Muscle layer of colon (tissue), 2 donors: ENCODE measurements at regions not wholly inside any gene's neighbourhood (a gene's known extent, or its start where the extent isn't known, plus 50 kb on each side); places are given as distances from the start of the nearest gene placed in this dataset.

Experiments
- H3K27ac ChIP-seq: one replicate; pipeline ENCODE4 v1.7.0; 2013; ENCODE audit warnings: low read depth, mild to moderate bottlenecking, low read length, moderate library complexity
- H3K27me3 ChIP-seq, 2 donors: one replicate each; pipeline ENCODE4 v1.7.0; 2013; ENCODE audit warnings: low read length in 2 of 2, mild to moderate bottlenecking in 2 of 2; ENCODE audit not compliant: insufficient read depth in 2 of 2, control insufficient read depth in 1 of 2
- H3K36me3 ChIP-seq: one replicate; pipeline ENCODE4 v1.7.0; 2013; ENCODE audit warnings: mild to moderate bottlenecking, low read length; ENCODE audit not compliant: insufficient read depth
- H3K4me1 ChIP-seq: one replicate; pipeline ENCODE4 v1.7.0; 2013; ENCODE audit warnings: mild to moderate bottlenecking, low read length; ENCODE audit not compliant: insufficient read depth
- H3K4me3 ChIP-seq, 2 donors: one replicate each; pipeline ENCODE4 v1.7.0; 2013; ENCODE audit warnings: low read length in 2 of 2, low read depth in 1 of 2, mild to moderate bottlenecking in 1 of 2, moderate library complexity in 1 of 2
- H3K9ac ChIP-seq: one replicate; pipeline ENCODE4 v1.7.0; 2013; ENCODE audit warnings: low read length
- H3K9me3 ChIP-seq: one replicate; pipeline ENCODE4 v1.7.0; 2013; ENCODE audit warnings: mild to moderate bottlenecking, low read length
- donor health status: abdominal sarcoma.
- donor health status: Adenocarcinoma of cecum.

- Histone ChIP-seq H3K4me1 (no peaks in the 10 kb centered on the region), H3K9ac (no peak overlapping the region), H3K4me3 (no peak overlapping the region), H3K27me3 (no peaks in the 10 kb centered on the region), H3K9me3 (no peaks in the 10 kb centered on the region), H3K36me3 (no peaks in the 10 kb centered on the region), H3K27ac (no peak overlapping the region)
Observed at GRCh38 chr2:176646033-176646615, 376.9 kb downstream of the MTX2 start.

DNA sequence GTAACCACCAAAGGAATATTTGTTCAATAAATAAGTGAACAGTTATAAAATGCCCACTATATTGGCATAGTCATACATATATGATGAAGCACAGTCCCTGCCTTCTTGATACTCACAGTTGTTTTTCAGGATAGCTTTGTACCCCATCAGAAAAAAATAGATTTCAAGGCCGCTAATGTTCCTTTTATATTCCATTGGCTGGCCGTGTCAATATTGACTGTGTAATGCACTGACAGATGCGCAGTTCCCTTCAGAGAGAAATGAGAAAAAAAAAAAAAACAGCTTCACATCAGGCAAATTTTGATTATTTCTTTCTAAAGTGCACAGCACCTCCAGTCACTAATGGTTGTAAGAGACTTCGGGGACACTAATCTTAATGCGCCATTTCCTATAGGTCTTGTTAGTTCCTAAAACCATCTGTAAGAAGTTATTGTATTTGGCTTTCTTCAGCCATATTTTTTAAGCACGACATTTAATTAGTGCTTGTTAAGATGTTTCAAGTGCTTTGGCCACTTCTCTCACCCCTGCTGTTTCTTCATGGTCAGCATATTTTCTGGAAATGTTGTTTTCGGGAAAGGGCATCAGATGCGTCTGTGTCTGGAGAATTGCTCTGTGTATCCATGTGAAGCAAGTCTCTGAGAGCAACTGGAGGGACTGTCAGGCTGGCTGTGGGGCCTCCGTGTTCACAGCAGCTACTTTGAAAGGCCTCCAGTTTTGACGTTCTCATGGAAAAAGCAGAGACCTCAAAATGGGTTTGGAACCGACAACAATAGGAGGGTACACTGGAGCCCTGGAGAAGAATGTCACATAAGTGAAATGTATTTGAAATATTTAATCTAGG lies 378.3 kb downstream of the MTX2 start:
- H3K4me1 ChIP-seq = no peaks in the 10 kb centered on the region
- H3K9ac ChIP-seq = no peak overlapping the region
- H3K4me3 ChIP-seq = no peak overlapping the region
- no peaks in the 10 kb centered on the region for H3K36me3 ChIP-seq
- no peaks in the 10 kb centered on the region for H3K27me3 ChIP-seq
- H3K9me3 ChIP-seq = no peaks in the 10 kb centered on the region
- no peak overlapping the region for H3K27ac ChIP-seq

DNA sequence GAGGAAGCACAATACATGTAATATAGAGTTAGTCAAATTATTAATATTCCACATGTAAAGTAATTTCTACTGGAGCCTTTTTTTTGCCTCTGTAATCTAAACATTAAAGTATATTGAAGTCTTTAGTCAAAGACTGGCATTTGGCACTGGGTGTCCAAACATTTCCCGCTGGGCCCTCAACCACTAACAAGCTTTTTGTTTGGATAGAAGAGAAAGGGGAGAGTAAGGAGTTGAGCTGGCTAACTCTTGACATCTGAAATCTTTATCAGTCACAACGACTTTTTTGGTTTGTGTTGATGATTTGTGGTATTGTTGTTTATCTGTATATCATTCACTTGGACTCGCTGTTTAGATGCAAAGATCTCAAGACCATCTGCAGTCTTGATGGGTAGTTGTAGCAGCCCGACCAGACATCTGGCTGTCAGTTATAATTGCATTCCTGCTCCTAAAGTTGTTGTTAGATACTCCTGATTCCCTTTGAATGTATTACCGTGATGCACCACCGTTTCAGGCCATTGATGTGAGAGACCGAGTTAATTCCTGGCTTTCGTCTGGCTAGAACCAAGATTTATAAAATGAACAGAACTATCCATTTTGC lies 379.6 kb downstream of the MTX2 start:
- H3K27ac ChIP-seq = no peak overlapping the region

GRCh38 chr2:176650104-176650837 lies 381.0 kb downstream of the MTX2 start:
- no peak overlapping the region for H3K4me3 ChIP-seq
- H3K27ac ChIP-seq = no peak overlapping the region
- peaks cover 11% of the 10 kb centered on the region for H3K4me1 ChIP-seq
- H3K9me3 ChIP-seq = no peaks in the 10 kb centered on the region
- no peaks in the 10 kb centered on the region for H3K36me3 ChIP-seq
- H3K9ac ChIP-seq = no peak overlapping the region
- H3K27me3 ChIP-seq = no peaks in the 10 kb centered on the region

More for the DNA sequence above, 379.6 kb downstream of the MTX2 start:
- H3K27me3 ChIP-seq = no peaks in the 10 kb centered on the region
- no peaks in the 10 kb centered on the region for H3K36me3 ChIP-seq
- H3K4me1 ChIP-seq = peaks cover 7% of the 10 kb centered on the region
- H3K9me3 ChIP-seq = no peaks in the 10 kb centered on the region
- no peak overlapping the region for H3K9ac ChIP-seq
- H3K4me3 ChIP-seq = no peak overlapping the region

- no peak overlapping the region for H3K4me3 ChIP-seq
- no peaks in the 10 kb centered on the region for H3K36me3 ChIP-seq
Observed at GRCh38 chr2:176650838-176651555, 381.8 kb downstream of the MTX2 start.

GRCh38 chr2:176652300-176653182 lies 383.3 kb downstream of the MTX2 start:
- Histone ChIP-seq H3K4me1 (peaks cover 11% of the 10 kb centered on the region), H3K4me3 (no peak overlapping the region), H3K36me3 (no peaks in the 10 kb centered on the region), H3K9ac (no peak overlapping the region), H3K27ac (no peak overlapping the region), H3K9me3 (no peaks in the 10 kb centered on the region), H3K27me3 (no peaks in the 10 kb centered on the region)

More at GRCh38 chr2:176650838-176651555, 381.8 kb downstream of the MTX2 start:
- Histone ChIP-seq H3K27ac (no peak overlapping the region), H3K9ac (no peak overlapping the region), H3K9me3 (no peaks in the 10 kb centered on the region), H3K27me3 (no peaks in the 10 kb centered on the region), H3K4me1 (peaks cover 11% of the 10 kb centered on the region)

DNA sequence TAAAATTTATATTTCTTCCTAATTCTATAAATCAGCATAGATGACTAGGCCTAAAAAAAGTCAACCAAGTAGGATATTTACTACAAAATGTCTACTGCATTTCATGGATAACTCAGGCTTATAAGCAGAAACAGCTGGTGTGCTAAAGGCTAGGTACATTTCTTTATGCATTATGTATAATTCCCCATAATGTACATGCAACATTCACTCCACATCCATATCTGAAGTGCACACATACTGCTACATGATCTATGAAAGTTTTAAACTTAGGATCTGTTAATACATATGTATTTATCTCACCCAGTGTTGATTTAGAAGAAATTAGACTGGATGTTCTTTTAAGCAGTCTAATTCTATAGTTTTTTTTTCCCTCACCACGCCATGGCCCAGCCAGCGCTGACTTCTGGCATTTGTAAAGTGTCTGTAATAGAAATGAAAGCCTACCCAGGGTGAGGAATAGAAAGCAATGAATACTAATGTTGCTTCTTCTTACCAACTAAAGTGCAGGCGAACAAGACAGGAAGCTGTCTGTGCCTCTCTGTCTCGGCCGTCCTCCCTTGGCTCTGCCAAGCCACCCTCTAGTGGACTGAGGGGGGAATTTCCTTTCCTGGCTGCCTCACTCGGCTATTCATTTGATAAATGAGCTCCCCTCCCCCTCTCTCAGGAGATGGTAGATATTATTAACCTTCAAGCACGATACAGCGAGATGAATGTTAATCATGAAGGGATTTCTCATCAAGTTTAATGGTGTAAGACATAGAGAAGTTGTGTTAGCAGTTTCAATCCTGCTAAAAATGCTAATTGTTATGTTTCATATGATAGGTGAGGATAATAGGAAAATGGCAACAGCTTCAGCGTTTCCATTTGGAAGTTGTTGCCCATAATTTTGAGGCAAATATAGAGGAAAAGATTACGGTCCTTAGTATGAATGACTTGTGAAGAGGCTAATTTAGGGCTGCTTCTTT lies 384.5 kb downstream of the MTX2 start:
- no peaks in the 10 kb centered on the region for H3K27me3 ChIP-seq

GRCh38 chr2:176656038-176656775 lies 387.0 kb downstream of the MTX2 start:
- Histone ChIP-seq H3K36me3 (no peaks in the 10 kb centered on the region), H3K4me1 (peaks cover 11% of the 10 kb centered on the region), H3K27me3 (no peaks in the 10 kb centered on the region), H3K9ac (no peak overlapping the region), H3K27ac (no peak overlapping the region), H3K4me3 (no peak overlapping the region), H3K9me3 (no peaks in the 10 kb centered on the region)

More for the DNA sequence above, 384.5 kb downstream of the MTX2 start:
- peaks cover 11% of the 10 kb centered on the region for H3K4me1 ChIP-seq
- H3K36me3 ChIP-seq = no peaks in the 10 kb centered on the region
- no peak overlapping the region for H3K9ac ChIP-seq
- peak overlapping the region; percentile 45 for H3K27ac ChIP-seq
- H3K4me3 ChIP-seq = no peak overlapping the region
- no peaks in the 10 kb centered on the region for H3K9me3 ChIP-seq

DNA sequence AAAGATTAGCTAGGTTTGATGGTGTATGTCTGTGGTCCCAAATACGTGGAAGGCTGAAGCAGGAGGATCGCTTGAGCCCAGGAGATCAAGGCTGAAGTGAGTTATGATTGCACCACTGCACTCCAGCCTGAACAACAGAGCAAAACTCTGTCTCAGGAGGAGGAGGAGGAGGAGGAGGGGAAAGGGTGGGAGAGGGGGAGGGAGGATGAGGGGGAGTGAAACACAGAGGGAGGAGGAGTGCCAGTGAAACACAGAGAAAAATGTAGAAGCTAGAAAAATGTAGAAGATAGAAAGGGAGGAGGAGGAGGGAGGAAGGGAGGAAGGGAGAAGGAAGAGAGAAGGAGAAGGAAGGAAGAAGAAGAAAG lies 387.5 kb downstream of the MTX2 start:
- no peaks in the 10 kb centered on the region for H3K36me3 ChIP-seq
- H3K27me3 ChIP-seq = no peaks in the 10 kb centered on the region
- H3K9me3 ChIP-seq = no peaks in the 10 kb centered on the region
- H3K27ac ChIP-seq = no peak overlapping the region
- H3K9ac ChIP-seq = no peak overlapping the region
- H3K4me1 ChIP-seq = peaks cover 11% of the 10 kb centered on the region
- no peak overlapping the region for H3K4me3 ChIP-seq
